HG03378 (cell line): ENCODE measurements at regions not wholly inside any gene's neighbourhood (a gene's known extent, or its start where the extent isn't known, plus 50 kb on each side); places are given as distances from the start of the nearest gene placed in this dataset.

Experiments used
- ATAC-seq: cut with Tn5 transposase; IDR thresholded peaks from one replicate; pipeline ENCODE4 v1.9.1; 2021; ENCODE audit warnings: mild to moderate bottlenecking, moderate library complexity; ENCODE audit not compliant: unreplicated experiment

- ATAC-seq, result no peak
Measured at GRCh38 chr7:19448091-19448490, 260.7 kb downstream of the POLR1F start.

GRCh38 chr7:19442016-19442785 lies 266.6 kb downstream of the POLR1F start:
- peak; percentile 50 for ATAC-seq

GRCh38 chr7:19439517-19439916 lies 269.3 kb downstream of the POLR1F start:
- no peak for ATAC-seq

GRCh38 chr7:19437446-19437845 lies 271.4 kb downstream of the POLR1F start:
- ATAC-seq, result no peak

GRCh38 chr7:19427944-19428343 lies 280.9 kb downstream of the POLR1F start:
- ATAC-seq, result no peak

- no peak for ATAC-seq
Measured at GRCh38 chr7:19421861-19422260, 276.6 kb upstream of the FERD3L start.

GRCh38 chr7:19417231-19417630 lies 272.0 kb upstream of the FERD3L start:
- no peak for ATAC-seq

GRCh38 chr7:19415123-19415522 lies 269.9 kb upstream of the FERD3L start:
- ATAC-seq, result no peak

GRCh38 chr7:19413443-19413965 lies 268.3 kb upstream of the FERD3L start:
- ATAC-seq, result no peak

GRCh38 chr7:19410691-19411090 lies 265.5 kb upstream of the FERD3L start:
- ATAC-seq, result no peak

- no peak for ATAC-seq
Measured at GRCh38 chr7:19410106-19410505, 264.9 kb upstream of the FERD3L start.

GRCh38 chr7:19408706-19409220 lies 263.5 kb upstream of the FERD3L start:
- no peak for ATAC-seq

GRCh38 chr7:19407270-19407669 lies 262.0 kb upstream of the FERD3L start:
- no peak for ATAC-seq

- ATAC-seq, result no peak
Measured at GRCh38 chr7:19405541-19405940, 260.3 kb upstream of the FERD3L start.

- ATAC-seq, result no peak
Measured at GRCh38 chr7:19404912-19405329, 259.7 kb upstream of the FERD3L start.

GRCh38 chr7:19403691-19404090 lies 258.5 kb upstream of the FERD3L start:
- no peak for ATAC-seq

GRCh38 chr7:19401461-19401860 lies 256.2 kb upstream of the FERD3L start:
- ATAC-seq, result no peak

- ATAC-seq, result no peak
Measured at GRCh38 chr7:19400758-19401254, 255.6 kb upstream of the FERD3L start.

GRCh38 chr7:19397911-19398310 lies 252.7 kb upstream of the FERD3L start:
- ATAC-seq, result peak; percentile 98

GRCh38 chr7:19392246-19392645 lies 247.0 kb upstream of the FERD3L start:
- no peak for ATAC-seq

GRCh38 chr7:19390795-19391194 lies 245.6 kb upstream of the FERD3L start:
- ATAC-seq, result no peak

- no peak for ATAC-seq
Measured at GRCh38 chr7:19381321-19381720, 236.1 kb upstream of the FERD3L start.
